Limb (tissue), 2 donors: ENCODE measurements at regions not wholly inside any gene's neighbourhood (a gene's known extent, or its start where the extent isn't known, plus 50 kb on each side); places are given as distances from the start of the nearest gene placed in this dataset.

Experiments used
- DNase-seq, 2 donors: peaks; one replicate each; pipeline ENCODE4 v3.0.0-alpha.2; 2016; ENCODE audit errors: extremely low spot score in 2 of 2

DNA sequence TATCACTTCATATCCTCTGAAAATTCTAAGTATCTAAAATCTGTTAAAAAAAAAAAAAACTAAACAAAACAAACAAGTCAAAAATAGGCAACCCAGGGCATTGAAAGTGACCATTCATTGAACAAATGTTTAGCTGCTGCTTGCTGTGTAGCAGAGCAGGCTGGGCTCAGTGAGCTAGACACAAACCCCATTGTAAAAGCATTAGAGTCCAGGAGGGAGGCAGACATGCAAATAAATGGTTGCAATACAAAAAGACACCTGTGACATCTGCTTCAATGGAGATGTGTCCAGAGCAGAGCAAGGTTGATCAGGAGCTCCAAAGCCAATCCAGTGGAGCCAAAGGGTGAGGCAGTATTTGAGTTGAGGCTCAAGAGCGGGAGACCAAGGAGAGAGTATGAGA is 267.3 kb upstream of the GATB start:
- DNase-seq: no peak

DNA sequence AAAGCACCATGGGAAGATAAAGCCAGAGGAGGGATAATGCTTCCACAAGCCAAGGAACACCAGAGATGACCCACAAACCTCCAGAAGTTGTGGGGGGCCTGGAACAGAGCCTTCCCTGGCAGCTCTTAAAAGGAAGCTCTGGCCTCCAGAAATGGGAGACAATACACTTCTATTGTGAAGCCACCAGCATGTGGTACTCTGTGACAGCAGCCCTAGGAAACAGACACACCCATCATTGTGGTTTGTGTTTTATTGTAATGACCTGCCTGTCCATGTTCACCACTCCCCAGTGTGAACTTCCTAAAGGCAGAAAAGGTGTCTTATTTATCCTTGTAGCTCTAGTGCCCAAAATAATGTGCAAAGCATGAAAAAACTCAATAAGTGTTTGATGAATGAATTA is 264.1 kb upstream of the GATB start:
- DNase-seq: no peak

DNA sequence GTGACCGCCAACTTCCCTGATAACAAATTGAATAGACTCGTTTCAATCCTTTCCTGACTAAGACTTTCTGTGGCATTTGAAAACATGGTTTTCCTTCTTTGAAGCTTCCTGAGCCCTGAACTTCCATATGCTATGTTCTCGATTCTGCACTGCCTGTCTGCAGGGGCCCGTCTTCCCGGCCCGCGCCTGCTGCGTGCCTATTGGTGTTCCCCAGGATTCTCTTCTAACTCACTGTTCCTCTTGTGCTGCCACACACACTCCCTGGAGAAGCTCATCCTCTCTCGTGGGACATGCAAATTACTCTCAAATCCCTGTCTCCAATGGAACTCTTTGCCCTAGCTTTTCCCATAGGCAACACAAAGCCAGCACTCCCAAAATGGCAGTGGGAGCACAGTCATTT is 262.9 kb upstream of the GATB start:
- DNase-seq: no peak

DNA sequence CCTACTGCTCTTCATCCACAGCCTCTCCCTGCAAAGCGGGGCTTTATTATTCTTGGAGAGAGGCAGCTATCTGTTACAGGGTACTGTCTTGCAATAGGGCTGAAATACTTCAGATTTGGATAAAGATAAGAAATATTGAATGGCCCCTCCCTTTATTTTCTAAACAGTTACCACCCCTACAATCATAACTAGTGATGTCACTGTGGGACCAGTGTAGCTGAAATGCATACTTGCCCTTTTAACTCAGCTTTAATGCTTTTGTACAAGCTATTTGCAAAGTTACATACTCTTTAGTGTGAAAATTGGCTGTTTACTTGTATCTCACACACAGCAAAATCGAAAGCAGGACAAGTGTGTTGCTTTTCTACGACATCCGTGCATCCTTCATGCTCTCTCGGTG is 261.7 kb upstream of the GATB start:
- DNase-seq: no peak

DNA sequence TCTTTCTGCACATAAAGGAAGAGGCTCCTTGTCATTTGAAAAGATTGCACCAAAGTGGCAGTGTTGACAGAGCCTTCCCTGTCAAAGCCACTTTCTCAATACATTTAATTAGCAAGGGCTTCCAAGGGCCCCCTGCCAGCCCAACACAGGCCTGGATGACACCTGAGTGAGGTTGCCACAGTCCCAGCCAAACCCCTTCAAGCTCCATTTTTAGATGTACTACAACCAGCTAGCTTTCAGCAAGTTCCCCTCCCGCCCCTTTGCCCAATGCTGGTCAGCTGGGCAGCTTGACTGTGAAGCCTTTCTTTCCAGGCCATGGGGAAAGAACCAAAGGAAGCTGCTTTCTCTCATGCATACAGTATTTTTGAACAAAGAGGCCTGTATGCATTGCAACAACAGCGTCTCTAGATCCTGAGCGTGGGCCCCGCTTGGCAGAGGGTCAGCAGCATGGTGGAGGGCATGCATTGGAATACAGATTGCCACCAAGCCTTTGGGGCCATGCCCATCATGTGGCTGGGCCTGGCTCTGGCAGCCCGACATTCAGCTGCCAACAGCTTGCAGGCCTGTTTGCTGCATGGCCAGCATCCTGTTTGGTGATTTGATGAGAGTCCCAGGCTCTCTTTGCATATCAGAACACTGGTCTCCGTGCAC is 261.1 kb upstream of the GATB start:
- no peak for DNase-seq

DNA sequence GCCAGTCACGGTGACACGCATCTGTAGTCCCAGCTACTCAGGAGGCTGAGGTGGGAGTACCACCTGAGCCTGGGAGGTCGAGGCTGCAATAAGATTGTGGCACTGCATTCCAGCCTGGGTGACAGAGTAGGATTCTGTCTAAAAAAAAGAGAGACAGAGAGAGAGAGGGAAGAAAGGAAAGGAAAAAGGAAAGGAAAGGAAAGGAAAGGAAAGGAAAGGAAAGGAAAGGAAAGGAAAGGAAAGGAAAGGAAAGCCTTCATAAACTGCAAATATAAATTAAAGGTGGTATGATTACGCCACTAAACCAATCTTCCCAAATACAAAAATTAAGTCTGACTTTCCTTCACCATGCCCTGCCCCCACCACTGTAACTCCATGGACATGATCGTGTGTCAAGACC is 259.3 kb upstream of the GATB start:
- no peak for DNase-seq

DNA sequence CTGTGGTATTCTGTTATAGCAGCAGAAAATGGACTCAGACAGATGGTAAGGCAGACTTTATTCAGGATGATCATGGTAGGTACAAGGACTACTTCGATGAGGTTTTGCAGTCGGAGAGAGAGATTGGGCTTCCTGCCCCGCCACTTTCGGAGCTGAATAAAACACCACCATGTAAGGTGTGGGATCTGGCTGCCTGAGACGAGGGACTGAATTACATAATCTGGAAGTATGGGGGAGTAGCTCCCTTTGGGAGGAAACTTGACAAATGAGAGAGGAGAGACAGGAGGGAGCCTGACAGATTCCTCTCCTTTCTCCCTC is 255.5 kb upstream of the GATB start:
- DNase-seq: no peak

DNA sequence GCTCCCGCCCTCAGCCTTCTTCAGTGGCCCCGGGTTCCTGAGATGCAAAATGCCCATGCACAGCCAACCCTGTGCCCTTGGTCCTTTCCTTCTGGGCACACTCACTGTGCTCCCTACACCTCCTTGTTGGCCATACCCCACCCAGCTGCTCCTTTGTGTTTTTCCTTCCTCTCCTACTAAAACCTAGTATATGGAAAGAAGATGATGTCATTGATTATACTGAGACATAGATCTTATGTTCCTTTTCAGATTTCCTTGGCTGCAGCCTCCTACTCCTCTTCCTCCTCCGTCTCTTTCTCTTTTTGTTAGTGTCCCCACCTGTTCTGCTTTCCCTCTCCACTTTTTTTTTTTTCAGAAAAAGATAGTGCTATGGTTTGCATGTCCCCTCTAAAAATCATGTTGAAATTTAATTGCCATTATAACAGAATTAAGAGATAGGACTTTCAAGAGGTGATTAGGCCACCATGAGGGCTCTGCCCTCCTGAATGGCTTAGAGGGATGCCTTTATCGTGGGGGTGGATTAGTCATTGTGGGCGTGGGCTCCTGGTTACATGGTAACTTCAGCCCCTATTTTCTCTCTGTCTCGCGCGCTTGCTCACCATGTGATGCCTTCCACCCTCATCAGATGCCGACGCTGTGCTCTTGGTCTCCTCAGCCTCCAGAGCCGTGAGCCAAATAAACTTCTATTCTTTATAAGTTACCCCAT is 254.9 kb upstream of the GATB start:
- DNase-seq: no peak

DNA sequence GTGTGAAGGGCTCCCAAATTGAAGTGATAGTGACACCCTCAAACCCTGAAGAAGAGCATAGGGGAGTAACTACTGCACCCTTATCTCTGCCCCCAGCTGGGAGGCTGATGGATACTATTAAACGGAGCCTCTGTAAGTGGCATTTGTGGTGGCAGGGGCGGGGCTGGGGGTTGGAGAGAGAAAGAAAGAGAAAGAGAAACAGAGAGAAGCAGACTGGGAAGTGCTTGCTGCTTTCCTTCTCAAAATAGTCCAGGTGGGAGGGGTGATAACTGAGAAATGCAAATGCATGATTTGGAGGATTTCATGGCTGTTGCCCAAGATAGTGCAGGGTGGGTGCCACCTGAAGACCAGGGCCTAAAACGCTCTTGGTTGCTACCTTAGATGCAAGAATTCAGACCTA is 253.5 kb upstream of the GATB start:
- no peak for DNase-seq

DNA sequence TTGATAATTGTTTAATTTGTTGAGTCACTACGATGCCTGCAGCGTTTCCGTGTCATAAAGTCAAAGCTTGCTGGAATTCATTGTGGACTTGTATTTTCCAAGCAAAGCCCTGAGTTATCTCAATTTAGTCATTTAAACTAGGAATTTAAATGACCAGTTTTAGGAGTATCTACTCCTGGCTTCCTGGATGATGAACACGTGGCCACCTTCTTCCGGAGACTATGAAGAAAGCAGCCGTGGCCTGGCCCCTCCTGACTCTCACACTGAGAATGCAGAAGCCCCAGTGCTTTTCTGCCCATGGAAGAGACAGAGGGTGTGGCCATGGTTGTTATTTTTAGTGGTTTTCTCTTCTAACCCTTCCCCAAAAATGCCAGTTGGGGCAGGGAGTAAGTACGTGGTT is 250.7 kb upstream of the GATB start:
- no peak for DNase-seq

DNA sequence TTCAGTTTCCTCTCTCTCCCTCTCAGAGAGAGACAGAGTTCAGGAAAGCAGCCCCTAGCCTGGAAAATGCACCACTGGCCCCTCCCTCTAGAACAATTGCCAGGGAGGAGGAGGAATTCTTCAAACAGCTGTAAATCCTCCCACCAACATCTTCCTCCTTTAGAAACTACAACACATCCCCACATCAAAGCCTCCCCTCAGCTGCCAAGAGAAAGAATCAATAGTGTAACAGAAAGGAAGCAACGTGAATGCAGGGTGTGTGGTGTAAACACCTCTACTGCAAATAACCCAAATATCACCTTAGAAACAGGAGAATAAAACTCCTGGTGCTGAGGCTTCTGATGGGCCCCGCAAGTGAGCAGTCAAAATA is 249.9 kb upstream of the GATB start:
- DNase-seq: no peak

DNA sequence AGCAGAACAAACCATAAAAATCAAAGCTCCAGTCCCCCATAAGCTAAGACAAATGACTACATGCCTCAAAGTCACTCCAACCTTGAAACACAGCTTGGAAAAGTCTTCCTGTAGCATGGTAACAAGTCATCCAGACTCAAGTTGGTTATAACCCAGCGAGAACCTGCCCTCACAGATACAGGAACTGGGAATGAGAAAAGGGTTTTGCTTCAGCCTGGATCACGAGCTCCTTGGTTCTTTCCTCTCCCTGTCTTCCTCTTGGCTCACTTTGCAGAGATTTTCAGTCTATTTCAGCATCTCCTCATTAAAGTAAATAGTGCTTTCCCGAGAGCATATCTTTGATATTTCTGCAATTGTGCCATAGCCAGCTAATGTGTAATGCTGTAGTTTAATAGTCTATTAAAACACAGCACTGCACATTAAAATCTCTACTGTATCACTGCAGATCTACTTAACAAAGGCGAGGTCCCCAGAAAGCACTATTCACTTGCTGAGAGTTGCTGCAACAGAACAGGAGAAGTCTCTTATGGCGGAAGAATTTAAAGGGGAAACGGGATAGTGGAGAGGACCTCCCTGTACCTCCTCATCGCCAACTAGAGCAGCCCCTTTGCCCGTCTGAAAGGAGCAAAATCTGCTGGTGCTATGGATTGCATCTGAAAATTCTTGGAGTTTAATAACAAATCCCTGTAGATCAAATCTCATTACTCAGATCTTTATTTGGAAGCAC is 249.3 kb upstream of the GATB start:
- DNase-seq: peak in 1 of 2 donors; percentile 30

DNA sequence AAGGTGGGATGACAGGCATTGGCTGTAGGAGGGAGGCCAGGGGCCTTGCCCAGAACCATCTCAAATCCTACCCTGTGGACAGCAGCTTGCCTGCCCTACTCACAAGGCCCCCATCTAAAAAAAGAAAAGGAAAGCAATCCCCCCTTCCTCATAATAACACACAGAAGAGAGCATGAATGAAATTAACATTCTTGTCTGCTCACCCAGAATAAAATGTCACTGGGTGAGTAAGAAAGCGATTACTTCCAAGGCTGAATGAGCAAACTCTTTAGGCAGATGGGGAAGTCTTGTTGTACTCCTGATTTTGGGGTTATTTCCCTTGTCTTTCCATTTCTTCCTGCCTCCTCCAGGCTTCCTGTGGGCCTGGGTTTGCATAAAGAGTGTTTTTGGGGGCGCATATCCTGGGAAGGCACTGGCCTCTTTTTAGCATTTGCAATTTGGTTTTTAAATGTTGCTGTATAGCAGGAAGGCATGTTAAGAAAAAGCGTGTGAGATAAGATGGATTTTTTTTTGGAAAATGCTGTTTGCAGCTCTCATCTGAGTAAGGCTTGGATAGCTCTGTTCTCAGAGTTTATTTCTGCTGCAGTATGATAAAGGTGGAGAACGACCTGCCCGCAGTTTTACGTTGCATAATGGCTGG is 248.3 kb upstream of the GATB start:
- no peak for DNase-seq

DNA sequence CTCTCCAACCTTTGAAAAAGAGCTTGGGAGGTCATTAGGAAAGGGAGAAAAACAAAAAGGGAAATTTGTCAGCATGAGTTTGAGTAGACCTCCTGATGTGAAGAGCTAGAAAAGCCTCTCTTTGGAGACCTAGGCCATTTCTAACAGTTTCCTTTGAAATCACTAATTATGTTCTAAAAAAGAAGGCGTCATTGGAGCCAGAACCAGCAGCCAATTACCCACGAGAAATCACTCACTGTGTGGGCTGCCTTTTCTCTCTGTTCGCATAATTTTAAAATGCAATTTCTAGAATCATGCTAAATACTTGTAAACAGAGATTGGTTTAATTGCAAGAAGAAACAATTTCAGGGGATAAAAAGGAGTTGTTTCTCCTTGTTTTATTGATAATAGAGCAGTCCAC is 246.3 kb upstream of the GATB start:
- DNase-seq: no peak

DNA sequence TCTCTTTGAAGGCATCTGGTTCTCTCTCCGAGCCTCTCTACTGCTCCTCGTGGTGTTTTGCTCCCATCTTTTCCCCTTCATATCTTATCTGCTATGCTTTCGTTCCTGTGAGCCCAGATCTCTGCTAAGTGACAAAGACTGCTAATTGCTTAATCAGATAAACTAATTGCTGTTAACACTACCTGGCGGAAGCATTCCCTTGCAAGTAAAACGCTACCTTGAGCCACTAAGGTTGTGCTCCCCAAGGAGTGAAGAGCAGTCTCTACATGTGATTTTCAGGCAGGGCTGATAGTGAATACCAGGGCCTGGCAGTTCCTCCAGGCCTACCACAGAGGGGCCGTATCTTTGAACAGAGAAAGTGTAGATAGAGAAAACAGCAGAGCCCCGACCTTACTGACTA is 244.0 kb upstream of the GATB start:
- DNase-seq: no peak

DNA sequence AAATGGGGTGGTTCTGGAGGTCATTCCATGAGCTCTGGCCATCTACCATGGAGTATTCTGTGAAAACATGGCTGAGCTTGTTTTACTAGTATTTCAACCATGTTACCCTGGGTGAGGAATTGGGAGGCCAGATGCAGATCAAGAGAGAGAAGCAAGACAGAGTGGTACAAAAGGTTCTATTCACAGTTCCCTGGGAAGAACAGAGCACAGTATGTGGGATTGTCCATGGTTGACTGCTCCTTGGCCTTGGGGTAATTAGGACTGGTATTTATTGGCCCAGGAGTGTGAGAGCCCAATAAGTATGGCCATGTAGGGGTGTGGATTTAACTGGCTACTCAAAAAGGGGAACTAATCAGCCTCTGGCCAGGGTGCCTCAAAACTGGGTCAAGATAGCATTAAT is 239.7 kb upstream of the GATB start:
- DNase-seq: no peak

DNA sequence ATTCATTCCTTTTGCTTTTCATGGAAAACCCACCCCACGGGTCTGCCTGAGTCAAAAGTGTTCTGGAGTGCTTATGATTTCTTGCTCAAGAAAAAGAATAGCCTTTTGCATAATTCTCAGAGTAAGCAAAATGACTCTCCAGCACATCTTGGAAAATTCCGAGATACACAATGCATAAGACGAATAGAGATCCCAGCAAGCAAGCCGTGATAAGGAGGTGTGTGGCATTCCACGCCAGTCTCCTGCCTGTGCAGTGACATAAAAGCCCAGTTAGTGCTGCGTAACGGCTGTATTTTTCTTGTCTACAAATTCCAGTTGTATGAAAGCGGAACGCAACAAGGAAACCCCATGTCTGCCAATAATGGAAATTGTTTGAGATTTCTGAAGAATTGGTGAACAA is 237.9 kb upstream of the GATB start:
- no peak for DNase-seq

DNA sequence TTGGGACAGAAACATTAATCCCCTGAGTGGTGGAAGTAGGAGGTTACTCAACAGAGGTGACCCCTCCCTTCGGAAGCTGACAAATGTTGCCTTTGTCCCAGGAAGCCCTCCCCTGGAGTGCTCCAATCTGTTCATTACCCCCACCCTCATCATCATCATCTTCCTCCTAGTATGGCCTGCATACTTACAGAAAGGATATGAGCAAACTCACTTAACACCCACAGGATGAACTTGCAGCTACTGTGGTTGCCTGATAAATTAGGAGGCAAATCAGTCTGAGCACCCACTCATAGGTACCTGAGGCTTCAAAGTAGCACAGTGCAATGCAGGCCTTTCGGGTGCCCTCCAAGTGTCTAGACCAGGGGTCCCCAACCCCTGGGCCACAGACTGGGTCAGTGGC is 236.7 kb upstream of the GATB start:
- no peak for DNase-seq

DNA sequence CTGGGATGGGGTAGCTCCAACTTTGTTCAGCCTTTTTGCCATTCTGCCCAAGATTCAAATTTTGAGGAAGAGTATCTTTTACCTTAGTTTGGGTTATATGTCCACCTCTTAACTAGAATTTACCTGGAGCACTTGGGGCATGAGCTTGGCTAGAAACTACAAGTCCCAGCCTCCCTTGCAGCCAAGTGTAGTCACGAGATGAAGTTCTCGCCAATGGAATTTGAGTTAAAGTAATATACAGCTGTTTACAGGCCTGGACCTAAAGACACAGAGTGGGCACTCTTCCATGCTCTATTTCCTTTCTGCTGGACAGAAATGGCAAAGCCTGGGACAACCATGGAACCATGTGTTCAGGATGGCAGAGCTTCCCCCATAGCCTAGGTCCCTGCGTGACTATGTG is 233.6 kb upstream of the GATB start:
- DNase-seq: no peak

DNA sequence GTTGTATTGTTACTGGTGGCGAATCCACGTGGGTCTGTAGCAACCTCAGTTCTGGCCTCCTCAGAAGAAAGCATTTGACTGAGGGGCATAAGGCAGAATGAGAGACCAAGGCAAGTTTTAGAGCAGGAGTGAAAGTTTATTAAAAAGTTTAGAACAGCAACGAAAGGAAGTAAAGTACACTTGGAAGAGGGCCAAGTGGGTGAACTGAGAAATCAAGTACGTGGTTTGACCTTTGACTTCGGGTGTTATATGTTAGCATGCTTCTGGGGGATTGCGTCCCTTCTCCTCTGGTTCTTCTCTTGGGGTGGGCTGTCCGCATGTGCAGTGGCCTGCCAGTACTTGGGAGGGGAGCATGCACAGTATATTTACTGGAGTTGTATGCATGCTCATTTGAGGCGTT is 232.7 kb upstream of the GATB start:
- no peak for DNase-seq

DNA sequence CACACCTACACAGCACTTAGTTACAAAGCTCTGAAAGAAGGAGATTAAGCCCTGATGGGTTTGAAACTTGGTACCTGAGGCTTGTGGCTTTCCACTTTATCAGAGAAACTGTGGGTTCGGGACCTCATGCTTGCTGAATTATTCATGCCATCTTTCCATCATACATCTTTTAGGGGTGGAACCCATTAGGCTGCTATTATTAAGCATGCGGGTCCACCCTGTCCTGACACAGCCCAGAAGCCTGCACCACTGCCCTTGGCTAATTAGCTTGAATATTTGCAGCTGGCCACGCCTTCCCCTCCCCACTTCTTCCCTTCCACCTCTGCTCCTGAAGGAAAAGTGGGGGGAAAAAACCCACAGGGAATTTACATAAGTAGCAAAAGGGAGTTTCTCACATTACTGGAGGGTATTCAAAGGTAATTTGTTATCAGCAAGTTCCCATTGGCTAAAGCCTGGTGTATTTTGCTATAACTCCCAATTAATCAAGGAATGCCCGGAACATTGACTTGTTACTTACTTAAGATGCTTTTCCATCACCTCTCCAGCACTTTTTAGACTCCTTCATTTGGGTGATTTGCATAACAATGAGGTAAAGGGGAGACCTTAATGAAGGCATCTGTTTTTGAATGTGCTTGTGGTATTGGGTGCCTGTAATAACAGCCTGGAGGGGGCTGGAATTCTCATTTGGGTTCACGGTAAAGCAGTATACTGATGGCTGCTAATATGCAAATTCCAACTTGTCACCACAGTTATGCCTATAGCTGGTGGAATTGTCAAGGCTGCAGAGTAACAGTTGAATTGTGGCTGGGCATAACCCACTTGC is 231.7 kb upstream of the GATB start:
- DNase-seq: no peak

DNA sequence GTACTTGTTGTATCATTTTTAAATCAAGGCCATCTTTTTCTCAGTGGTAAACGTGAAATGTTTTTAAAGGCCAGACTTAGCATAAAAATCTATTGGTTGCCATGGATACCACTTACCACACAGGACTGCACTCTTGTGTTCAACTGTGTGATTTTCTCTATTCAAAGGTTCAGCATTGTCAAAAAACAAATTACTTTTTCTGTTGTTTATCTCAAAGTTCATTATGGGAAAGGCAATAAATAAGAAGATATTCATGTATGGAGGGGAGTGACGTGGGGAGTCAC is 231.0 kb upstream of the GATB start:
- DNase-seq: no peak
